Keratinocyte (primary cell): ENCODE measurements at regions not wholly inside any gene's neighbourhood (a gene's known extent, or its start where the extent isn't known, plus 50 kb on each side); places are given as distances from the start of the nearest gene placed in this dataset.

Experiments used
- DNase-seq: peaks from one replicate; pipeline ENCODE4 v3.0.0-alpha.2; 2011; ENCODE audit warnings: low read depth, missing footprints, low spot score
- FAIRE-seq: peaks from 2 replicates; lab custom pipeline; 2011; peaks lifted over from hg19 to GRCh38; lab: Jason Lieb, UNC
- H2AFZ ChIP-seq: 2 replicates; pipeline ENCODE4 v1.6.0; 2012; ENCODE audit warnings: low read length, control low read depth, inconsistent platforms; ENCODE audit not compliant: control insufficient read depth
- H3K27ac ChIP-seq: 2 replicates; pipeline ENCODE4 v1.5.1; 2011; ENCODE audit warnings: low read length; ENCODE audit not compliant: control insufficient read depth, insufficient read depth
- H3K27me3 ChIP-seq: 3 replicates; pipeline ENCODE4 v1.6.0; 2011; ENCODE audit warnings: low read length; ENCODE audit not compliant: control insufficient read depth, insufficient read depth; ENCODE audit errors: extremely low read depth
- H3K36me3 ChIP-seq, 2 experiments: 2 replicates in 1 of 2; 3 replicates in 1 of 2; pipeline ENCODE4 v1.5.1; 2011; ENCODE audit warnings: low read length in 2 of 2, mild to moderate bottlenecking in 1 of 2; ENCODE audit not compliant: control insufficient read depth in 2 of 2, insufficient read depth in 2 of 2; ENCODE audit errors: extremely low read depth in 1 of 2
- H3K4me1 ChIP-seq: 3 replicates; pipeline ENCODE4 v1.5.1; 2011; ENCODE audit warnings: low read length; ENCODE audit not compliant: control insufficient read depth, insufficient read depth; ENCODE audit errors: extremely low read depth
- H3K4me2 ChIP-seq: 3 replicates; pipeline ENCODE4 v1.6.0; 2011; ENCODE audit warnings: low read depth, low read length; ENCODE audit not compliant: control insufficient read depth, insufficient read depth; ENCODE audit errors: extremely low read depth
- H3K4me3 ChIP-seq, 3 experiments: fragments of 200-600 bp in 1 of 3; sonication (generic) in 1 of 3; 2 replicates in 2 of 3; 3 replicates in 1 of 3; pipeline ENCODE4 v1.5.1; 2011 to 2016; ENCODE audit warnings: low read length in 3 of 3, mild to moderate bottlenecking in 3 of 3, control low read depth in 2 of 3, inconsistent platforms in 1 of 3, low read depth in 1 of 3, mixed read lengths in 1 of 3, mixed run types in 1 of 3, moderate library complexity in 1 of 3; ENCODE audit not compliant: control insufficient read depth in 2 of 3, insufficient read depth in 2 of 3; ENCODE audit errors: extremely low read depth in 1 of 3
- H3K79me2 ChIP-seq: 2 replicates; pipeline ENCODE4 v1.6.0; 2012; ENCODE audit warnings: low read length; ENCODE audit not compliant: control insufficient read depth, insufficient read depth
- H3K9ac ChIP-seq: 3 replicates; pipeline ENCODE4 v1.6.0; 2011; ENCODE audit warnings: low read length; ENCODE audit not compliant: control insufficient read depth, insufficient read depth; ENCODE audit errors: extremely low read depth
- H3K9me1 ChIP-seq: 3 replicates; pipeline ENCODE4 v1.6.0; 2011; ENCODE audit warnings: low read length; ENCODE audit not compliant: control insufficient read depth, insufficient read depth; ENCODE audit errors: extremely low read depth
- H3K9me3 ChIP-seq: 2 replicates; pipeline ENCODE4 v1.5.1; 2012; ENCODE audit warnings: low read depth, low read length; ENCODE audit not compliant: control insufficient read depth
- H4K20me1 ChIP-seq: 3 replicates; pipeline ENCODE4 v1.6.0; 2011; ENCODE audit warnings: low read length; ENCODE audit not compliant: control insufficient read depth, insufficient read depth; ENCODE audit errors: extremely low read depth
- EZH2 ChIP-seq: IDR thresholded peaks from one replicate; pipeline ENCODE4 v1.6.1; 2012; ENCODE audit warnings: inconsistent platforms, mild to moderate bottlenecking, low read length, moderate library complexity
- dilution Hi-C: fragments of 300-500 bp; cut with MboI; formaldehyde crosslinking; loops from one replicate; pipeline ENCODE4 v1.7.0; 2020; ENCODE audit warnings: low sequenced_read_pairs; ENCODE audit not compliant: extremely low pct_ligation_motif_present
- TF ChIP-seq, protein P1 (sequence below), 3 experiments: IDR thresholded peaks in 1 of 3; conservative IDR thresholded peaks in 1 of 3; optimal IDR thresholded peaks in 1 of 3; 2 replicates in 2 of 3; 3 replicates in 1 of 3; pipeline versions ENCODE3 to v1.5.1; 2011; ENCODE audit warnings: low read length in 3 of 3, mild to moderate bottlenecking in 3 of 3, moderate library complexity in 2 of 3, control low read depth in 1 of 3, inconsistent platforms in 1 of 3; ENCODE audit not compliant: insufficient read depth in 2 of 3; ENCODE audit errors: extremely low read depth in 1 of 3

DNA sequence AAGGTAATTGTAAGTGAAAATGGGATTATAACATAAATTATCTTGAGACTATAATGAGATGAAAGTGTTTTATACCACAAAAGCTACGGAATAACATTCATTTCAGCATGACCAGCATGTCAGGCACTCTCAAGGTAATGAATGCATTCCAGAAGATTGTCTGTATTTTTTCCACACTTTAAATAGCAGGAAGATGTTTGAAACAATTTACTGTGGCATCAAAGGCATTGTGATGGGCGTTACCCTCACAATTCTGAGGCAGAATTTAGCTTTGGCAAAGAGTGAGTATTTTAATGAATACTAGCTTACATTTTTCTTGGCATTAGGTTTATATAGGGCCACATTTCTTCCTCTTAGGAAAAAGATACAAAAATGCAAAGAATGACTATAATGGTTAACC lies 627.2 kb downstream of the BCKDHB start:
- Histone ChIP-seq H3K4me1 (no peaks in the 10 kb centered on the region), H3K9me3 (no peaks in the 10 kb centered on the region), H3K36me3 (no peaks in the 10 kb centered on the region), H2AFZ (no peak overlapping the region), H3K9me1 (no peaks in the 10 kb centered on the region), H3K9ac (no peak overlapping the region), H3K27me3 (no peaks in the 10 kb centered on the region), H4K20me1 (no peaks in the 10 kb centered on the region), H3K79me2 (no peaks in the 10 kb centered on the region), H3K27ac (no peak overlapping the region), H3K4me3 (no peak overlapping the region), H3K4me2 (no peak overlapping the region)
- dilution Hi-C loops, result no loop called here
- FAIRE-seq, result no peak
- DNase-seq, result no peak
- TF ChIP-seq, protein P1, sequence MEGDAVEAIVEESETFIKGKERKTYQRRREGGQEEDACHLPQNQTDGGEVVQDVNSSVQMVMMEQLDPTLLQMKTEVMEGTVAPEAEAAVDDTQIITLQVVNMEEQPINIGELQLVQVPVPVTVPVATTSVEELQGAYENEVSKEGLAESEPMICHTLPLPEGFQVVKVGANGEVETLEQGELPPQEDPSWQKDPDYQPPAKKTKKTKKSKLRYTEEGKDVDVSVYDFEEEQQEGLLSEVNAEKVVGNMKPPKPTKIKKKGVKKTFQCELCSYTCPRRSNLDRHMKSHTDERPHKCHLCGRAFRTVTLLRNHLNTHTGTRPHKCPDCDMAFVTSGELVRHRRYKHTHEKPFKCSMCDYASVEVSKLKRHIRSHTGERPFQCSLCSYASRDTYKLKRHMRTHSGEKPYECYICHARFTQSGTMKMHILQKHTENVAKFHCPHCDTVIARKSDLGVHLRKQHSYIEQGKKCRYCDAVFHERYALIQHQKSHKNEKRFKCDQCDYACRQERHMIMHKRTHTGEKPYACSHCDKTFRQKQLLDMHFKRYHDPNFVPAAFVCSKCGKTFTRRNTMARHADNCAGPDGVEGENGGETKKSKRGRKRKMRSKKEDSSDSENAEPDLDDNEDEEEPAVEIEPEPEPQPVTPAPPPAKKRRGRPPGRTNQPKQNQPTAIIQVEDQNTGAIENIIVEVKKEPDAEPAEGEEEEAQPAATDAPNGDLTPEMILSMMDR (optimal IDR thresholded peaks at IDR 0.05 in 1 of 3, IDR thresholded peaks at IDR 0.05 in 1 of 3, conservative IDR thresholded peaks at IDR 0.05 in 1 of 3; ENCODE audit: extremely low read depth in 1 of 3, insufficient read depth in 2 of 3, low read length in 3 of 3), result no peak
- no peak for TF ChIP-seq EZH2

DNA sequence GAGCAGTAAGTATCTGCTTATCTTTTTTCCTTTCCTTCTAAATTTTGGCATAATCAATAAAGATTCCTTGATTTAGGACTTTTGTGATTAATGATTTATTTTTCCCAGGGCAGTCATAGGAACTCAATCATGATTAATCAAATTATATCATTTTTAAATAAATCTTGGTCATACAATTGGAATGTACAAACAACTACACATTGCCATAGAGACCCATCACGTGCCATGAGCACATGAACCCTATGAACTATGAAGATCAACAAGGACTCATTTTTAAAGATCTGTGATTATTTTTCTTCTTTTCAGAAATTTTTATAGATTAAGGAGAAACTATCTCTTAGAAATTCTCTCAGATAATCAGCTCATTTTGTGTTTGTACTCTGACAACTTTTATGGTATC lies 622.4 kb downstream of the BCKDHB start:
- Histone ChIP-seq H3K27ac (no peak overlapping the region), H3K9me1 (no peaks in the 10 kb centered on the region), H3K9ac (no peak overlapping the region), H3K4me1 (no peaks in the 10 kb centered on the region), H3K4me3 (no peak overlapping the region), H4K20me1 (no peaks in the 10 kb centered on the region), H2AFZ (no peak overlapping the region), H3K79me2 (no peaks in the 10 kb centered on the region), H3K9me3 (no peaks in the 10 kb centered on the region), H3K27me3 (no peaks in the 10 kb centered on the region), H3K4me2 (no peak overlapping the region), H3K36me3 (no peaks in the 10 kb centered on the region)
- DNase-seq (no peak), FAIRE-seq (no peak)
- TF ChIP-seq, protein P1 (optimal IDR thresholded peaks at IDR 0.05 in 1 of 3, IDR thresholded peaks at IDR 0.05 in 1 of 3, conservative IDR thresholded peaks at IDR 0.05 in 1 of 3; ENCODE audit: extremely low read depth in 1 of 3, insufficient read depth in 2 of 3, low read length in 3 of 3), result no peak
- TF ChIP-seq EZH2, result no peak
- dilution Hi-C loops, result no loop called here
